Right renal pelvis (tissue), 4 donors: ENCODE measurements at regions not wholly inside any gene's neighbourhood (a gene's known extent, or its start where the extent isn't known, plus 50 kb on each side); places are given as distances from the start of the nearest gene placed in this dataset.
"Not testable (repeated sequence)": the region's sequence is repeated elsewhere in the genome, so short reads cannot be mapped to it uniquely, and the experiment has no call there.

Experiments used
- DNase-seq, 4 donors: peaks; one replicate each; pipeline ENCODE4 v3.0.0-alpha.2; 2013; ENCODE audit warnings: low read depth in 4 of 4, low spot score in 3 of 4, missing footprints in 1 of 4

DNA sequence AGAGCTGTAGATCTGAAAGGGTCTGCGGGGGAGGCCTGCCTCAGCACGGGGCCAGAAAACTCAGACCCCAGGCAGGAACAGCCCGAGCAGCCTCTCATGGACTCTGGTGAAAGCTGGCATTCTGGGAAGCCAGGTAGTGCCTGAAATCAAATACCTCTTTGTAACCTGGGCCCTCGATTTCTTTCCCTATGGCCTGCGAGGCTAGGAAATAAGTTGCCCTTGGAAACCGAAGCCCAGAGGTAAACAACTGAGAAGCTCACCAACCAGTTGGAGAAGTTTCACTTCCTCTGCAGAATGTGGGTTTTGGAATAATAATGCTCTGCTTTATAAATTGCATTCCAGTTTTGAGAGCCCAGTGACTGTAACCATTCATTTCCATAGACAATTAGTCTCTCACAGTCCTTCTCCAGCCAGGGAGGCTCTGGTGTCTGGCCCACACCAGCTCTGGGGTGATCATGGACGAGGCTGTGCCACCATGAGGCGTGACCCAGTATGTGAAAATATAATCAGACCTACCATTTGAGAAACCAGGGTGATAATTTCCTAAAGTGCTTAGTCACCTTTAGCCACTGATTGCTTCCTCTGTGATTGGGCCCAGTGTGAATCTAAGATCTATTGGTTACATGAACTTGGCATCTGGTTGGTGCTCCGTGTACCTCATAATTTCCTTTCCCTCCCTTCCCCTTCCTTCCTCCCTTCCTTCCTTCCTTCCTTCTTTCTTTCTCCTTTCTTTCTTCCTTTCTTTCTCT is 133.1 kb upstream of the PELI1 start:
- DNase-seq: no peak

- DNase-seq: not testable (repeated sequence)
Observed at GRCh38 chr2:64280812-64281211, 136.6 kb upstream of the PELI1 start.

- no peak for DNase-seq
Observed at GRCh38 chr2:64283006-64283570, 138.9 kb upstream of the PELI1 start.

GRCh38 chr2:64283641-64284361 is 139.6 kb upstream of the PELI1 start:
- no peak for DNase-seq

GRCh38 chr2:64284751-64285150 is 140.5 kb upstream of the PELI1 start:
- no peak for DNase-seq

GRCh38 chr2:64287202-64287740 is 143.1 kb upstream of the PELI1 start:
- DNase-seq: no peak

DNA sequence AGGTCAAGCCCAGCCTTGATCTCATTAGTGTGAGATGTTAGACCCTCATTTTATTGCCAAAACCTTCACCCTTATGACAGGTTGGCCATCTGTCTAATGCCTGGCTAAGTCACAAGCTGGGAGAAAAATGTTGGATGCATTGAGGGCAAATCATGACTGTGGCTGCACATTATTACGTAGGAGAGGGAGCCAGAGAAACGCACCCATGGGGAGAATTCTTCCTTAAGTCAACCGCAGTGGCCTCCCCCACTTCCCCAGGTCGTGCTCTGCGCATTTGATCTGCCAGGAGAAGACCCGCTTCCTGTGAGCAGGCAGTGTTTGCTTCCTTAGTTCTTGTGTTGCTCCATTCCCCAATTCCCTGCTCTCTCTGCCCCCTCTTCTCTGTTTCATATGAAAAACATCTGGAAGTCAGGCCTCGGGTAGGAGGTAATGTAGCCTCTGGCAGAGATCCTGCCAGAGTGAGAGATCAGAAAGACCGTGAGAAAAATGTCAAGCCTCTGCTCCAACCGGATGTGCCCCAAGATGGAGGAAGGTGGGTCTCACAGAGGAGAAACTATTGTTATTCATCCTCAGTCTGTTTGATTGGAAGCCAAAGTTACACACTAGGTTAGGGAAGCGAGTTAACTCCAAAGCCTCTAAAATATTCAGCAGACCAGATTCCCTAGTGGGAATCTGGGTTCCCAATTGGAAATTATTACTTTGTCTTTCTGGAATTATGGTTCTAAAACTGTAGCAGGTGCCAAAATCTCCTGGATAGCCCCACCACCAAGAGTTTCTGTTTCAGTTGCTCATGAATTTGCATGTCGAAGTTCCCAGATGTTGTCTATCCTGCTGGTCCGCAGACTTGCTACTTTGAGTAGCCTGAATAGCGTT is 144.3 kb upstream of the PELI1 start:
- no peak for DNase-seq

DNA sequence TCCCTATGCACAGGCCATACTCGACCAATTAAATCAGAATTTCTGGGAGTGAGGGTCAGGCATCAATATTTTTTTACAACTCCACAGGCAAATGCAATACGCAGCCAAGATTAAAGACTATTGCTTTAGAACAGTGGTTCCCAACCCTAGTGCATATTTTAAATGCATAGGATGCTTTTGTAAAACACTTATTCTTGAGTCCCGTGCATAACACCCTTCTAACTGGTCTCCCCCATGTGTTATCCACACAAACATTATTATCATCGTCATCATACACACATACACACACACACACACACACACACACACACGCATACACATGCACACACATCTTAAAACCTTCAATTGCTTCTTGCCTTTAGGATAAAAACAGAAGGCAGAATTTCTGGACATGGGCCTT is 145.0 kb upstream of the PELI1 start:
- no peak for DNase-seq

- no peak for DNase-seq
Observed at GRCh38 chr2:64289737-64290136, 145.5 kb upstream of the PELI1 start.

DNA sequence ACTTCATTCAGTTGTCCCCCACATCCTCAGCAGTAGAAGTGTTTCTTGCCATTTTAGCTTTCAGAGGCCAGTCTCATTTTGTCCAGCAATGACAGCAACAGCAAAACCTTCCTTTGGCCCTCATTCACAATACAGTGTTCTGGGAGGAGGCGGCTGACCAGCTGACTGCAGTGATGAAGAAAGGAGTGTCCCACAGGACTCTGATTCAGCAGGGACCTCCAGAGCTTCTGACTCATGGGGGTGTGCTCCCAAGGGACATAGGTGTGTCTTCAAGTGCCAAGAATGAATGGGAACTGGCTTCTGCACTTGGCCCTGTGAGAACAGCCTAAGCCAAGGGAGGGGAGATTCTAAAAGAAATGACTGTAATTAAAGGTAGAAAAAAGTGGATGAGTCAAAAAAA is 147.0 kb upstream of the PELI1 start:
- no peak for DNase-seq

- no peak for DNase-seq
Observed at GRCh38 chr2:64295326-64296139, 151.3 kb upstream of the PELI1 start.

GRCh38 chr2:64296140-64296480 is 151.9 kb upstream of the PELI1 start:
- no peak for DNase-seq

DNA sequence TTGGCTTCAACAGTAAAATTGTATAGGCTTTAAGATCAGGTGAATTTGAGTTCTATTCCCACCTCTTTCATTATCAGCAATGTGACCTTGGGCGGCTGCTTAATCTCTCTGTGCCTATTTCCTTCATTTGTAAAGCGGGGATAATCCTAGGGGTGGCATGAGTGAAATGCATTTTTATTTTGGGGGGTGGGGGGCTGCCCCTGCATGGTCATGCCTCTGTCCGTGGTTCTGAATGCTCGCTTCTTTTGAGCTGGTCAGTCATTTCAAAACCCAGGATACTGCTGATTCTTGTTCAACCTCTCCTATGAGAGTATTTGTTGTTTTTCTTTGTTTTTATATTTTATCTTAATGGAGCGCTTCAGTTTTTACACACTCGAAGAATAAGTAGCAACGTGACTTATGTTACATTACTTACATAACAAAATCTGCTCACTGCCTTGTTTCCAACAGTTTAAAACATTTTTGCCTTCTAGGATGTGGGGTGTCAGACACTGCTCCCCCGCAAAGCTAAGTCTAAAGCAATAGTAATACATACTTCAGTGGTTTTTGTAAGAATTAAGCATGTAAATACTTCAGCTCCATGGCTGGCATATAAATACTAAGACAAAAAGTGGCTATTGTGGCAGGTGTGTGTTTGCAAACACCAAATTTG is 152.6 kb upstream of the PELI1 start:
- DNase-seq: no peak

- no peak for DNase-seq
Observed at GRCh38 chr2:64298161-64298560, 153.9 kb upstream of the PELI1 start.

DNA sequence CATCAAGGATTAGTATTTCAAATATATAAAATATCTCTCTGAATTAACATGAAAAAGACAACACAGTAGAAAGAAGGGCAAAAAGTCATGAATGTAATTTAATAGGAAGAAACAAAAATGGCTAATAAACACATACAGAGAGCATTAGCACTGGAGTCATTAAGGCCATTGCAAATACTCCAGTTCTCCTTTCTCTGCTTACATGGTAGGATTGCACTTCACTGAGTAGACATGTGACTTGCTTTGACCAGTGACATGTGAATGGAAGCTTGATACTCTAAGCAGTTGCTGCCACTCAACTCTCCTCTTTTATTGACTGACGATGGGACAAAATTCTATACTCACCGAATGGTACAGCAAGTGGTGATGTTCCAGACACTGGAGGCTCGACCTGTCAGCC is 153.9 kb upstream of the LGALSL start:
- no peak for DNase-seq

DNA sequence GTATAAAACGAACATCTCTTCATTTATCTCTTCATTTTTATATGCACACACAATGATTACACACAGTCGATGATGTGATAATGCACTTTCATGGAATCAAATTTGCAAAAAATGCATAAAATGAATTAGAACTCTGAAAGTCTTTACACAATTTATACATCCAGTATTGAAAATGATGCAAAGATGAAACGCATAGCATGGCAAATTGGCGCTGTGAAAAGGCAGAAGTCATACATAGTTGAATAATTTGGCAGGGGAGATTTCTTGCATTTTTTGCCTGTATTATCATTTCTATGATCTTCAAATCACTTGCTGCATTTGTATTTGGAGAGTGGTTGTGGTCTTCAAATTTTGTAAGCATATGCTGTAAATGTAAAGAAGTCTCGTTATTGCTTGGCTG is 150.7 kb upstream of the LGALSL start:
- no peak for DNase-seq

DNA sequence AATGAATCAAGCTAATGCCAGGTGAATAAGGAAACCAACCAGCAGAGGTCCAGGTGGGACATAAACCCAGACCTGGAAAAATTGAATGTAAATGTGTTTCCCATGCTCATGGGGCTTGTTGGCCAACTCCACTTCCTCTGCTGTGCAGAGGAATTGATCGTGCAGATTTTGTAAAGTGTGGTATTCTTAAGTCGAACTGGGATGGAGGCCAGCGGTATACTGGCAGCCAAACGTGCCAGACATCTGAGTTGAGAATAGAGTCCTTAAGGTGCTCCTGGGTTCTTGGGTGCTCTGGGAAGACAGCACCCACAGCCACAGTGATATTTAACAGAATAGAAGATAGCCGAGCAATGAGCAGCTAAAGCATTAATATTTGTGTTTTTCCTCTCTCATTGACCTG is 146.5 kb upstream of the LGALSL start:
- no peak for DNase-seq

- DNase-seq: no peak
Observed at GRCh38 chr2:64311191-64311910, 142.6 kb upstream of the LGALSL start.
